ENCODE measurements at regions not wholly inside any gene's neighbourhood (a gene's known extent, or its start where the extent isn't known, plus 50 kb on each side); places are given as distances from the start of the nearest gene placed in this dataset.

DNA sequence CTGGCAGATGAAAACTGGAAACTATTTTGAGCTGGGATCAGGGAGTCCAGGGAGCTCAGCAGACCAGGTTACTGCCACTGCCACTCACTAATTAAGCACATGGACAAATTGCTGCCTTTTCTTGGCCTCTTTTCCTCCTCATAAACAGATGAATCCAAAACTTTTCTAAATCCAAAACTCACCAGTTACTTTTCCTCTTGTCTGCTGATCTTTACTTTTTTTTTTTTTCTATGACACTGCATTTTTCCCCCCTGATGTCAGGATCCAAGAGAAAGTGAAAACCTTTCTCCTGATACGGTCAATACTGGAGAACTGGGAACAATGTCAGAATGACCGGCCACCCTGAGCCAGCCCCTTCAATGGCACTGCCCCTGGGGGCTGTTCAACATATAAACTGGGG, 405.8 kb downstream of the DUSP10 start:
- TF ChIP-seq, protein P1, sequence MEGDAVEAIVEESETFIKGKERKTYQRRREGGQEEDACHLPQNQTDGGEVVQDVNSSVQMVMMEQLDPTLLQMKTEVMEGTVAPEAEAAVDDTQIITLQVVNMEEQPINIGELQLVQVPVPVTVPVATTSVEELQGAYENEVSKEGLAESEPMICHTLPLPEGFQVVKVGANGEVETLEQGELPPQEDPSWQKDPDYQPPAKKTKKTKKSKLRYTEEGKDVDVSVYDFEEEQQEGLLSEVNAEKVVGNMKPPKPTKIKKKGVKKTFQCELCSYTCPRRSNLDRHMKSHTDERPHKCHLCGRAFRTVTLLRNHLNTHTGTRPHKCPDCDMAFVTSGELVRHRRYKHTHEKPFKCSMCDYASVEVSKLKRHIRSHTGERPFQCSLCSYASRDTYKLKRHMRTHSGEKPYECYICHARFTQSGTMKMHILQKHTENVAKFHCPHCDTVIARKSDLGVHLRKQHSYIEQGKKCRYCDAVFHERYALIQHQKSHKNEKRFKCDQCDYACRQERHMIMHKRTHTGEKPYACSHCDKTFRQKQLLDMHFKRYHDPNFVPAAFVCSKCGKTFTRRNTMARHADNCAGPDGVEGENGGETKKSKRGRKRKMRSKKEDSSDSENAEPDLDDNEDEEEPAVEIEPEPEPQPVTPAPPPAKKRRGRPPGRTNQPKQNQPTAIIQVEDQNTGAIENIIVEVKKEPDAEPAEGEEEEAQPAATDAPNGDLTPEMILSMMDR (IDR thresholded peaks at IDR 0.05): no peak
- no peak for TF ChIP-seq EZH2 (IDR thresholded peaks at IDR 0.05; ENCODE audit: borderline replicate concordance, insufficient read depth, low read depth, low read length, poor library complexity, severe bottlenecking)

All from B cell (primary cell).